Ishikawa (cell line): ENCODE measurements at regions not wholly inside any gene's neighbourhood (a gene's known extent, or its start where the extent isn't known, plus 50 kb on each side); places are given as distances from the start of the nearest gene placed in this dataset.

Source experiments
- CEBPB ChIP-seq: IDR thresholded peaks from 2 replicates; pipeline ENCODE4 v1.6.1; 2012
- CREB1 ChIP-seq: IDR thresholded peaks from 2 replicates; pipeline ENCODE4 v1.6.1; 2012; ENCODE audit warnings: low read depth
- EGR1 ChIP-seq: IDR thresholded peaks from 2 replicates; pipeline ENCODE4 v1.6.1; 2012
- EP300 ChIP-seq: IDR thresholded peaks from 2 replicates; pipeline ENCODE4 v1.6.1; 2012; ENCODE audit warnings: borderline replicate concordance
- FOXM1 ChIP-seq: IDR thresholded peaks from 2 replicates; pipeline ENCODE4 v1.6.1; 2012; ENCODE audit warnings: low read depth, borderline replicate concordance
- MAX ChIP-seq: IDR thresholded peaks from 2 replicates; pipeline ENCODE4 v1.6.1; 2012
- NFIC ChIP-seq: IDR thresholded peaks from 2 replicates; pipeline ENCODE4 v1.6.1; 2012
- RAD21 ChIP-seq: IDR thresholded peaks from 2 replicates; pipeline ENCODE4 v1.6.1; 2012; ENCODE audit warnings: low read depth
- TAF1 ChIP-seq: IDR thresholded peaks from 2 replicates; pipeline ENCODE4 v1.6.1; 2012; ENCODE audit warnings: low read depth, mild to moderate bottlenecking
- TCF12 ChIP-seq: IDR thresholded peaks from 2 replicates; pipeline ENCODE4 v1.6.1; 2012; ENCODE audit warnings: low read depth
- TEAD4 ChIP-seq: IDR thresholded peaks from 2 replicates; pipeline ENCODE4 v1.6.1; 2012
- YY1 ChIP-seq: IDR thresholded peaks from 2 replicates; pipeline ENCODE4 v1.6.1; 2012; ENCODE audit warnings: low read depth
- ZBTB7A ChIP-seq: IDR thresholded peaks from 2 replicates; pipeline ENCODE4 v1.6.1; 2012; ENCODE audit warnings: low read depth
- TF ChIP-seq, protein P1 (sequence below): IDR thresholded peaks from 2 replicates; pipeline ENCODE4 v1.6.1; 2012; ENCODE audit warnings: low read depth, mild to moderate bottlenecking
- TF ChIP-seq, protein P2 (sequence below): IDR thresholded peaks from 2 replicates; pipeline ENCODE4 v1.6.1; 2012

- no peak for TF ChIP-seq NFIC
- no peak for TF ChIP-seq TAF1
- TF ChIP-seq TCF12: no peak
- TF ChIP-seq FOXM1: no peak
- no peak for TF ChIP-seq EP300
- TF ChIP-seq MAX: no peak
- TF ChIP-seq CREB1: no peak
- TF ChIP-seq, protein P1, sequence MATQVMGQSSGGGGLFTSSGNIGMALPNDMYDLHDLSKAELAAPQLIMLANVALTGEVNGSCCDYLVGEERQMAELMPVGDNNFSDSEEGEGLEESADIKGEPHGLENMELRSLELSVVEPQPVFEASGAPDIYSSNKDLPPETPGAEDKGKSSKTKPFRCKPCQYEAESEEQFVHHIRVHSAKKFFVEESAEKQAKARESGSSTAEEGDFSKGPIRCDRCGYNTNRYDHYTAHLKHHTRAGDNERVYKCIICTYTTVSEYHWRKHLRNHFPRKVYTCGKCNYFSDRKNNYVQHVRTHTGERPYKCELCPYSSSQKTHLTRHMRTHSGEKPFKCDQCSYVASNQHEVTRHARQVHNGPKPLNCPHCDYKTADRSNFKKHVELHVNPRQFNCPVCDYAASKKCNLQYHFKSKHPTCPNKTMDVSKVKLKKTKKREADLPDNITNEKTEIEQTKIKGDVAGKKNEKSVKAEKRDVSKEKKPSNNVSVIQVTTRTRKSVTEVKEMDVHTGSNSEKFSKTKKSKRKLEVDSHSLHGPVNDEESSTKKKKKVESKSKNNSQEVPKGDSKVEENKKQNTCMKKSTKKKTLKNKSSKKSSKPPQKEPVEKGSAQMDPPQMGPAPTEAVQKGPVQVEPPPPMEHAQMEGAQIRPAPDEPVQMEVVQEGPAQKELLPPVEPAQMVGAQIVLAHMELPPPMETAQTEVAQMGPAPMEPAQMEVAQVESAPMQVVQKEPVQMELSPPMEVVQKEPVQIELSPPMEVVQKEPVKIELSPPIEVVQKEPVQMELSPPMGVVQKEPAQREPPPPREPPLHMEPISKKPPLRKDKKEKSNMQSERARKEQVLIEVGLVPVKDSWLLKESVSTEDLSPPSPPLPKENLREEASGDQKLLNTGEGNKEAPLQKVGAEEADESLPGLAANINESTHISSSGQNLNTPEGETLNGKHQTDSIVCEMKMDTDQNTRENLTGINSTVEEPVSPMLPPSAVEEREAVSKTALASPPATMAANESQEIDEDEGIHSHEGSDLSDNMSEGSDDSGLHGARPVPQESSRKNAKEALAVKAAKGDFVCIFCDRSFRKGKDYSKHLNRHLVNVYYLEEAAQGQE: no peak
- no peak for TF ChIP-seq TEAD4
- TF ChIP-seq ZBTB7A: no peak
- no peak for TF ChIP-seq CEBPB
- TF ChIP-seq RAD21: no peak
- no peak for TF ChIP-seq EGR1
These were observed 354.9 kb upstream of the SLITRK1 start for GRCh38 chr13:84237143-84237542.

DNA sequence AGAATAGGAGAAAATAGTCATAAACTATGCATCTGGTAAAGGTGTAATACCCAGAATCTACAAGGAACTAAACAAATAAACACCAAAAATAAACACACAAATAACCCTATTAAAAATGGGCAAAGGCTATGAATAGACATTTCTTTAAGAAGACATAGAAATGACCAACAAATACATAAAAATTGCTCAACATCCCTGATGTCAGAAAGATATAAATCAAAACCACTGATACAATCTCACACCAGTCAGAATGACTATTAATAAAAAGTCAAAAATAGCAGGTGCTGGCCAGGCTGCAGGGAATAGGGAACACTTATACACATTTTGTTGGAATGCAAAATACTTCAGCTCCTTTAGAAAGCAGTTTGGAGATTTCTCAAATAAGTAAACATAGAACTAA, 352.1 kb upstream of the SLITRK1 start:
- TF ChIP-seq FOXM1 (no peak), YY1 (no peak), RAD21 (no peak), ZBTB7A (no peak), TCF12 (no peak), EP300 (no peak), MAX (no peak), TEAD4 (no peak), TAF1 (no peak), CEBPB (no peak), CREB1 (no peak), NFIC (no peak), EGR1 (no peak)
- TF ChIP-seq, protein P2, sequence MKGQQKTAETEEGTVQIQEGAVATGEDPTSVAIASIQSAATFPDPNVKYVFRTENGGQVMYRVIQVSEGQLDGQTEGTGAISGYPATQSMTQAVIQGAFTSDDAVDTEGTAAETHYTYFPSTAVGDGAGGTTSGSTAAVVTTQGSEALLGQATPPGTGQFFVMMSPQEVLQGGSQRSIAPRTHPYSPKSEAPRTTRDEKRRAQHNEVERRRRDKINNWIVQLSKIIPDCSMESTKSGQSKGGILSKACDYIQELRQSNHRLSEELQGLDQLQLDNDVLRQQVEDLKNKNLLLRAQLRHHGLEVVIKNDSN: no peak
- TF ChIP-seq, protein P1: no peak

- TF ChIP-seq MAX: no peak
- TF ChIP-seq FOXM1: no peak
- no peak for TF ChIP-seq NFIC
- TF ChIP-seq RAD21: no peak
- TF ChIP-seq, protein P2: no peak
- TF ChIP-seq EP300: no peak
- no peak for TF ChIP-seq EGR1
- TF ChIP-seq CREB1: no peak
- no peak for TF ChIP-seq ZBTB7A
- TF ChIP-seq CEBPB: no peak
- TF ChIP-seq YY1: no peak
- TF ChIP-seq TCF12: no peak
- no peak for TF ChIP-seq TEAD4
- TF ChIP-seq TAF1: no peak
- TF ChIP-seq, protein P1: no peak
These were observed 348.3 kb upstream of the SLITRK1 start for GRCh38 chr13:84230568-84230967.

- TF ChIP-seq, protein P1: no peak
- TF ChIP-seq TEAD4 (no peak), CREB1 (no peak), YY1 (no peak), EGR1 (no peak), ZBTB7A (no peak), MAX (no peak), RAD21 (no peak), NFIC (no peak), EP300 (no peak), CEBPB (no peak), TCF12 (no peak), TAF1 (no peak), FOXM1 (no peak)
- TF ChIP-seq, protein P2: no peak
These were observed 328.8 kb upstream of the SLITRK1 start for GRCh38 chr13:84211048-84211447.
